ENCODE measurements at regions not wholly inside any gene's neighbourhood (a gene's known extent, or its start where the extent isn't known, plus 50 kb on each side); places are given as distances from the start of the nearest gene placed in this dataset.

DNA sequence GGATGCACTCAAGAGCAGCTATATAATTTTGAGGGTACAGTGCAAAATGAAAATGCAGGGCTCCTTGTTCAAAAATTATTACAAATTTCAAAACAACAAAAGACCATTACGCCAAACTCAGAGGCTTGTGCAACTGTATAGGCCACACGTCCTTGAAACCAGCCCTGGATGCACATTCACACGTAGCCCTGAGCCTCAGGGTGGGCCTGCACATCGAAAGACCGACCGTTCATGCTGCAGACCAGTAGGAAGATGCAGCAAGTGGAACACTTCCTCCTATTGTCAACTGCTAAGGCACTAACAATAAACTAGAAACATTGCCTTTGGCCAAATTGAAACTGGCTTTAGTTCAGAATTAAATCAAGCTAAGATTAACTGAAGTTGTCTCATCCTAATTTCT is 174.7 kb downstream of the SHOX2 start:
- TF ChIP-seq, protein P1, sequence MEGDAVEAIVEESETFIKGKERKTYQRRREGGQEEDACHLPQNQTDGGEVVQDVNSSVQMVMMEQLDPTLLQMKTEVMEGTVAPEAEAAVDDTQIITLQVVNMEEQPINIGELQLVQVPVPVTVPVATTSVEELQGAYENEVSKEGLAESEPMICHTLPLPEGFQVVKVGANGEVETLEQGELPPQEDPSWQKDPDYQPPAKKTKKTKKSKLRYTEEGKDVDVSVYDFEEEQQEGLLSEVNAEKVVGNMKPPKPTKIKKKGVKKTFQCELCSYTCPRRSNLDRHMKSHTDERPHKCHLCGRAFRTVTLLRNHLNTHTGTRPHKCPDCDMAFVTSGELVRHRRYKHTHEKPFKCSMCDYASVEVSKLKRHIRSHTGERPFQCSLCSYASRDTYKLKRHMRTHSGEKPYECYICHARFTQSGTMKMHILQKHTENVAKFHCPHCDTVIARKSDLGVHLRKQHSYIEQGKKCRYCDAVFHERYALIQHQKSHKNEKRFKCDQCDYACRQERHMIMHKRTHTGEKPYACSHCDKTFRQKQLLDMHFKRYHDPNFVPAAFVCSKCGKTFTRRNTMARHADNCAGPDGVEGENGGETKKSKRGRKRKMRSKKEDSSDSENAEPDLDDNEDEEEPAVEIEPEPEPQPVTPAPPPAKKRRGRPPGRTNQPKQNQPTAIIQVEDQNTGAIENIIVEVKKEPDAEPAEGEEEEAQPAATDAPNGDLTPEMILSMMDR (IDR thresholded peaks at IDR 0.05; ENCODE audit: low read depth, low read length, poor library complexity, severe bottlenecking): no peak
- no peak for TF ChIP-seq EZH2phosphoT487 (IDR thresholded peaks at IDR 0.05; ENCODE audit: borderline replicate concordance, low read length)
